ENCODE measurements at regions not wholly inside any gene's neighbourhood (a gene's known extent, or its start where the extent isn't known, plus 50 kb on each side); places are given as distances from the start of the nearest gene placed in this dataset.

DNA sequence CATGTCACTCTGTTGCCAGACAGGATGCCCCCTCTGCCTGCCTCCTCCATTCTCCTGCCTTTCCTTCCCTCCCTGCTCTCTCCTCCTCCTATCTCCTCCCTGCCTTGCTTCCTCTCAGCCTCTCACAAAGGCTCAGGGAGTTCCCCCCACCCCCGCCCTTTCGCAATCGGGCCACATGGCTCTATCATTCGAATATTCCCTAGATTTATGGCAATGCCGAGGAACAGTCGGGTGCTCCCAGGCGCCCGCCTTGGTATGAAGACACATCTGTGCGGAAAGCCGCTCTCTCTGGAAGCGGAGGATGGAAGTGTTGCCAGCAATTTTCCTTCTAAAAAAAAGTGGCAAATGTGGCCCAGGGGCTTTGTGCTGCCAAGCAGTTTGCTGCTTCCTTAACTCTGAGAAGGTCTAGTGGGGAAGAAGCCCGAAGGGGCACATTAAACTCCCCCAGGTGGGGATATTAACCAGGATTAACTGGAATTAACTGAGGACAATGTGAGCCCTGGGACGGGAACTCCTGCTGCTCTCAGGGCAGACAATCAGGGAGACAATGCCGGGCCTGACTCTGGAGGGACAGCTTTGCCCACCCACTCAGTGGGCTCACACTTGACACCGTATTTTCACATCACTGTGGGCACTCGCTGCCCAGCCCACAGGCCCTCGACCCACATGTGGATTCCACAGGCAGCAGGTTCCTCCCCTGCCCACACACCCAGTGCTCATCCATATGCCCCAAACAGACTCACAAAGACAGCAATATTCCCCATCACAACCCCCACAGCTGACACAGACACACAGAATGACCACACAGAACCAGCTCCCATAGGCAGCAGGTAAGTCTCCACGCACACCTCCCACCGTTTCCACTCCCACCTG lies 88.4 kb upstream of the SMNDC1 start:
- peak; percentile 92 for DNase-seq (ENCODE audit: low read depth)
- TF ChIP-seq, protein P1, sequence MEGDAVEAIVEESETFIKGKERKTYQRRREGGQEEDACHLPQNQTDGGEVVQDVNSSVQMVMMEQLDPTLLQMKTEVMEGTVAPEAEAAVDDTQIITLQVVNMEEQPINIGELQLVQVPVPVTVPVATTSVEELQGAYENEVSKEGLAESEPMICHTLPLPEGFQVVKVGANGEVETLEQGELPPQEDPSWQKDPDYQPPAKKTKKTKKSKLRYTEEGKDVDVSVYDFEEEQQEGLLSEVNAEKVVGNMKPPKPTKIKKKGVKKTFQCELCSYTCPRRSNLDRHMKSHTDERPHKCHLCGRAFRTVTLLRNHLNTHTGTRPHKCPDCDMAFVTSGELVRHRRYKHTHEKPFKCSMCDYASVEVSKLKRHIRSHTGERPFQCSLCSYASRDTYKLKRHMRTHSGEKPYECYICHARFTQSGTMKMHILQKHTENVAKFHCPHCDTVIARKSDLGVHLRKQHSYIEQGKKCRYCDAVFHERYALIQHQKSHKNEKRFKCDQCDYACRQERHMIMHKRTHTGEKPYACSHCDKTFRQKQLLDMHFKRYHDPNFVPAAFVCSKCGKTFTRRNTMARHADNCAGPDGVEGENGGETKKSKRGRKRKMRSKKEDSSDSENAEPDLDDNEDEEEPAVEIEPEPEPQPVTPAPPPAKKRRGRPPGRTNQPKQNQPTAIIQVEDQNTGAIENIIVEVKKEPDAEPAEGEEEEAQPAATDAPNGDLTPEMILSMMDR (conservative IDR thresholded peaks at IDR 0.05; ENCODE audit: low read length) = no peak
- H3K4me3 ChIP-seq (ENCODE audit: low read length) = peak overlapping the region; percentile 15; the same call in 1 of the 2 replicates

DNA sequence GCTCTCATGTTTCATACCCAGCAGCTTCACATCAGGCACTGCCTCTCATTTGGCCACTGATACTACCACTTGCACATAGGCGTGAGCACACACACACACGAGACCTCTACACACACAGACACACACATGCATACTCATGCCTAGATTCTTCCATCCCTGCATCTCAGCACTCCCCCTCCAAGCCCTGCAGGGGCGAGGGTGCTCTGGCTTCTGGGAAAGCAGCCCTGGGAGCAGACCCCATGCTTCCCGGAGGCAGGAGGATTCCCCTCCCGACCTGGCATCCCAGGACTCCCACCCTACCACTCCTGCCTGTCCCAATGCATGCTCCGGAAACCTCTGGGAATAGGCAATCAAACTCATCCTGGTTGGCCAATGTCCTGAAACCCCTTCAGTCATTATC lies 89.1 kb upstream of the SMNDC1 start:
- no peak overlapping the region for H3K4me3 ChIP-seq (ENCODE audit: low read length)
- DNase-seq (ENCODE audit: low read depth) = no peak
- TF ChIP-seq, protein P1 (conservative IDR thresholded peaks at IDR 0.05; ENCODE audit: low read length) = no peak

DNA sequence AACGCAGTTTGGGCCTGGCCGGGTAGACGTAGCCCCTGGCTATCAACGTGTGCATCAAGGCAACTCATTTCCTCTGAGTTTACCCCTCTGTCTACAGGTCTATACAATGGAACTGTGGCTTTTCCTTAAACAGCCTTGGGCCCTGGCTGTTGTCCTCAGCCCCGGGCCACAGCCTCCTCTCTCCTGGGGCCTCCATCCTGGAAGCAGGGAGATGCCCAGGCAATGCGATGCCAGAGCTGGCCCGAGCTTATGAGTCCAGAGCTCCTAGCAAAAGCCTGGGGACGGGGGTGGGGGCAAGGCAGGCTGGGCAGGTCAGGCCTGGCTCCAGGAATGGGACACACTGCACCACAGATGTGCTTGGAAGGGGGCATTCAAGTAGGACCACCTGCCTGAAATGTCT lies 89.6 kb upstream of the SMNDC1 start:
- no peak for DNase-seq (ENCODE audit: low read depth)
- TF ChIP-seq, protein P1 (conservative IDR thresholded peaks at IDR 0.05; ENCODE audit: low read length) = no peak
- H3K4me3 ChIP-seq (ENCODE audit: low read length) = no peak overlapping the region

DNA sequence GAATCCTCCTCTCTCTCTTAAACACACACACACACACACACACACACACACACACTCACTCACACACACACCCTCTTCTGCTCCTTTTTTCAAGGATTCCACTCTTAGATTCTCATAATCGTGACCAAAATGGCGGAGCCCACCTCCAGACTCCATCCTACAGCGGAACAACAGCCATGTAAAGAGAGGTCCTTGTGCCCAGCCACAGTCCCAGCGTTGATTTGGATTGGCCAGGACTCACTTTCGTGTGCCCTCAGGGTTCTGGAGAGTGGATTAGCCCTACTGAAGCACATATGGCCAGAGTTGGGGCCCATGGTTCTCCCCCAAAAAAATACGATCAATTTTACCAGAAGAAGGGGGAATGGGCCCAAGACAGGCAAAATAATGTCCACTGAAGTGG lies 90.2 kb upstream of the SMNDC1 start:
- TF ChIP-seq, protein P1 (conservative IDR thresholded peaks at IDR 0.05; ENCODE audit: low read length) = no peak
- no peak overlapping the region for H3K4me3 ChIP-seq (ENCODE audit: low read length)
- DNase-seq (ENCODE audit: low read depth) = no peak

DNA sequence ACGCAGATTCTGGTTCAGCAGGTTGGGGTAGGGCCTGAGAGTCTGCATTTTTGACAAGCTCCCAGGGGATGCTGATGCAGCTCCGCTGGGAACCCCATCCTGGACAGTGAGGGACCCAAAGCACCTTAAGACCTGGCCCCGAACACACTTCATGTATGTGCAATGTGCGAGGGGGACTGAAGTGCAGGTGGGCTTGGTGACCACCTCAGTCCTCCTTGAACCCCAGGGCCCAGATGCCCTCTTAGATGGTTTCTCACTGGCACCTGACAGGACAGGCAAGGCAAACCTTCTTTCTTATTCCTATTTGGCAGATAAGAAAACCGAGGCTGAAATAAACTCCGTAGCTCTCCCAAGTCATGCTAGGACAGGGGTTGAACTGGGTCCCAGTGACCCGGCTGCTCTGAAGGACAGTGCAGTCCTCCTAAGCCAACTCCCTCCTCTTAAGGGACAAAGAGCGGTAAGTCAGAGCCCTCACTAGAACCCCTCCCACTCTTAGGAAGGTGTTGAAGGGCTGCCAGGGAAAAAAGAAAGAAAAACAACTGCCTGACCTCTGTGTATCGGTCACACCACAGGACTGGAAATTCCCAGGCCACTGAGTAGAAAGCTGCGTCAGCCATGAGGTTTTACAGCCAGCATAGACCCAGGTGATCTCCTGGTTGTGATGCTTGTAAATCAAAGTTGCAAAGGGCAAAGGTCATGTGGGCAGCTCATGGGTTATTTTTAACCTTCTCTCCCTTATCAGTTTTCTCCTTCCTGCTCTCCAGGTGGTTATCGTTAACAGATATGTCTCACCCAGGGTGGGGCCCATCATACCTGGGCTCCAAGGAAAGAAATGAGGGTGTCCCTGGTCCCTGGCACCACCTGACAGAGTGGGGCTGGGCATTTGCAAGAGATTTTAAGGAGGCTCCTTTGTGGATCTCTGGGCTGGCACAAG lies 90.9 kb upstream of the SMNDC1 start:
- TF ChIP-seq, protein P1 (conservative IDR thresholded peaks at IDR 0.05; ENCODE audit: low read length) = no peak
- DNase-seq (ENCODE audit: low read depth) = peak; percentile 78

DNA sequence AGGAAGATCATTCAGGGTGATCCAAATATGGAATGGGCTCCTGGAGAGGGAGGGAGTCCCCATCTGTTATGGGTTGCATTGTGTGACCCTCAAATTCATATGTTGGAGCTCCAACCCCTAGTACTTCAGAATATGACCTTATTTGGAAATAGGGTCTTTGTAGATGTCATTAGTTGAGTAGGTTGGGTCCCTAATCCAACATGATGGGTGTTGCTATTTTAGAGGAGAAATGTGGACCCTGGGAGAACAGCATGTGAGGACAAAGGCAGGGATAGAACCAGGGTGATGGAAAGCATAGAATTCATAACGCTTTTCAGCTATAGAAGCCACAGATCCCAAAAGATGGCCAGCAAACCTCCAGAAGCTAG lies 91.5 kb upstream of the SMNDC1 start:
- no peak for DNase-seq (ENCODE audit: low read depth)
- TF ChIP-seq, protein P1 (conservative IDR thresholded peaks at IDR 0.05; ENCODE audit: low read length) = no peak
- no peak overlapping the region for H3K4me3 ChIP-seq (ENCODE audit: low read length)

More for the DNA sequence above, 90.9 kb upstream of the SMNDC1 start:
- H3K4me3 ChIP-seq (ENCODE audit: low read length) = no peak overlapping the region
